ENCODE measurements at regions not wholly inside any gene's neighbourhood (a gene's known extent, or its start where the extent isn't known, plus 50 kb on each side); places are given as distances from the start of the nearest gene placed in this dataset.
A peak's percentile ranks its signal among the peaks of the same experiment; 100 is the strongest.

DNA sequence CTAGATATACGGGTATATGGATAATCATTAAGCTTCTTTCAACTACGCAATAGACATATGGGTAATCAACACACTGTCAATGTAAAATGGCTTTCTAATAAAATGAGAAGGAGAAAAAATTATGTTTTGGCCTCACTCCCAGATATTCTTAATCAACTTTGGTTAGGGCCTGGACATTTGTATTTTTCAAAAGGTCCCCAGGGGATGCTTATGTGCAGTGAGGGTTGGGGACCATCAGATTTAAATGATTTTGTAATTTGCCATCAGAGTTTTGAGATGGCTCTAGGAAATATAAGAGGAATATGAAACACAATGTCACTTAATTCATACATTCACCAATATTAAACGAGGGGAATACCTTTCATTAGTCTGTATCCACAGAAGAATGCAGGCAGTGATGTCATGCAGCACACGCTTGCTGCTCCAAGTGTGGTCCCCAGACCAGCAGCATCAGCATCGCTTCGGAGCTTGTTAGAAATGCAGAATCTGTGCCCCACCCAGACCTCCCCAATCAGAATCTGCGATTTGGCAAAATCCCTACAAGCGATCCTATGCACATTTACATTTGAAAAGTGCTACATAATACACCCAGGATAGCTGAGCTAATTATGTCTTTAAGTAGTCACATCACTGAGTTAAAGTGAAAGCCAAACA is 75.1 kb downstream of the INHBA start:
- no peaks in the 10 kb centered on the region for H3K9me3 ChIP-seq (ENCODE audit: low read length)
- peak overlapping the region; percentile 17 for H3K4me2 ChIP-seq (ENCODE audit: low read length)
- H4K20me1 ChIP-seq (ENCODE audit: insufficient read depth), result no peaks in the 10 kb centered on the region
- no peaks in the 10 kb centered on the region for H3K36me3 ChIP-seq (ENCODE audit: insufficient read depth, low read length)
- TF ChIP-seq EP300 (conservative IDR thresholded peaks at IDR 0.05; ENCODE audit: poor library complexity, severe bottlenecking) (no peak), TAF1 (IDR thresholded peaks at IDR 0.05; ENCODE audit: low read depth) (no peak), POLR2AphosphoS5 (IDR thresholded peaks at IDR 0.05) (no peak), MXI1 (conservative IDR thresholded peaks at IDR 0.05; ENCODE audit: poor library complexity, severe bottlenecking) (no peak), EZH2 (IDR thresholded peaks at IDR 0.05; ENCODE audit: borderline replicate concordance, insufficient read depth, low read length, poor library complexity, severe bottlenecking) (no peak), SMC3 (conservative IDR thresholded peaks at IDR 0.05; ENCODE audit: poor library complexity) (no peak)
- no peaks in the 10 kb centered on the region for H3K27me3 ChIP-seq (ENCODE audit: insufficient read depth, low read depth, low read length)
- no peaks in the 10 kb centered on the region for H3F3A ChIP-seq (ENCODE audit: insufficient read depth, low read length, poor library complexity, severe bottlenecking)
- no peak overlapping the region for H2AFZ ChIP-seq (ENCODE audit: low read depth, low read length)
- no peaks in the 10 kb centered on the region for H3K79me2 ChIP-seq (replicated peaks; ENCODE audit: insufficient read depth, low read length)
- H3K9ac ChIP-seq (ENCODE audit: low read length), result no peak overlapping the region
- no peak overlapping the region for H3K27ac ChIP-seq (ENCODE audit: low read length)
- no peaks in the 10 kb centered on the region for H3K9me2 ChIP-seq (ENCODE audit: insufficient read depth, low read length)
- no peak overlapping the region for H3K4me3 ChIP-seq (ENCODE audit: low read length)

DNA sequence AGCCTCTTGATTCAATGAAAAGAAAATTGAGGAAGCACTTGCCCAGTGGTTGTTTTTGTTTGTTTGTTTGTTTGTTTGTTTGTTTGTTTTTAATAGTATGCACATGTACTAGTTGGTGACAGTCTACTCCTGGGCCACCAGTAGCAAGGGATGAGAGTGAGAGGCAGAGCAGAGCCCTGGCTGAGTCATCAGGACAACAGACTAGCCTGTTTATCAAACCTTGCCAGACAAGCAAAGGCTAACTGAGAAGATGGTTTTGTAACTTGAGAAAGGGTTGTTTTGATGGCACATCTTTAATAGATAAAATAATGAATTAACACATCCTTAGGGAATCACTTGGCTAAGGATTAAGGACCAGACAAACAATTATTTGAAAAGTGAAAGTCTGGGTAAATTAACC is 78.1 kb downstream of the INHBA start:
- H3F3A ChIP-seq (ENCODE audit: insufficient read depth, low read length, poor library complexity, severe bottlenecking), result no peaks in the 10 kb centered on the region
- no peak overlapping the region for H3K4me3 ChIP-seq (ENCODE audit: low read length)
- H3K79me2 ChIP-seq (replicated peaks; ENCODE audit: insufficient read depth, low read length), result no peaks in the 10 kb centered on the region
- H3K9ac ChIP-seq (ENCODE audit: low read length), result no peak overlapping the region
- no peaks in the 10 kb centered on the region for H3K9me3 ChIP-seq (ENCODE audit: low read length)
- no peaks in the 10 kb centered on the region for H3K9me2 ChIP-seq (ENCODE audit: insufficient read depth, low read length)
- H2AFZ ChIP-seq (ENCODE audit: low read depth, low read length), result no peak overlapping the region
- no peak overlapping the region for H3K4me2 ChIP-seq (ENCODE audit: low read length)
- no peaks in the 10 kb centered on the region for H4K20me1 ChIP-seq (ENCODE audit: insufficient read depth)
- TF ChIP-seq, protein P1, sequence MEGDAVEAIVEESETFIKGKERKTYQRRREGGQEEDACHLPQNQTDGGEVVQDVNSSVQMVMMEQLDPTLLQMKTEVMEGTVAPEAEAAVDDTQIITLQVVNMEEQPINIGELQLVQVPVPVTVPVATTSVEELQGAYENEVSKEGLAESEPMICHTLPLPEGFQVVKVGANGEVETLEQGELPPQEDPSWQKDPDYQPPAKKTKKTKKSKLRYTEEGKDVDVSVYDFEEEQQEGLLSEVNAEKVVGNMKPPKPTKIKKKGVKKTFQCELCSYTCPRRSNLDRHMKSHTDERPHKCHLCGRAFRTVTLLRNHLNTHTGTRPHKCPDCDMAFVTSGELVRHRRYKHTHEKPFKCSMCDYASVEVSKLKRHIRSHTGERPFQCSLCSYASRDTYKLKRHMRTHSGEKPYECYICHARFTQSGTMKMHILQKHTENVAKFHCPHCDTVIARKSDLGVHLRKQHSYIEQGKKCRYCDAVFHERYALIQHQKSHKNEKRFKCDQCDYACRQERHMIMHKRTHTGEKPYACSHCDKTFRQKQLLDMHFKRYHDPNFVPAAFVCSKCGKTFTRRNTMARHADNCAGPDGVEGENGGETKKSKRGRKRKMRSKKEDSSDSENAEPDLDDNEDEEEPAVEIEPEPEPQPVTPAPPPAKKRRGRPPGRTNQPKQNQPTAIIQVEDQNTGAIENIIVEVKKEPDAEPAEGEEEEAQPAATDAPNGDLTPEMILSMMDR (IDR thresholded peaks at IDR 0.05; ENCODE audit: poor library complexity, severe bottlenecking), result no peak
- H3K27me3 ChIP-seq (ENCODE audit: insufficient read depth, low read depth, low read length), result no peaks in the 10 kb centered on the region
- no peak overlapping the region for H3K27ac ChIP-seq (ENCODE audit: low read length)
- no peaks in the 10 kb centered on the region for H3K36me3 ChIP-seq (ENCODE audit: insufficient read depth, low read length)

DNA sequence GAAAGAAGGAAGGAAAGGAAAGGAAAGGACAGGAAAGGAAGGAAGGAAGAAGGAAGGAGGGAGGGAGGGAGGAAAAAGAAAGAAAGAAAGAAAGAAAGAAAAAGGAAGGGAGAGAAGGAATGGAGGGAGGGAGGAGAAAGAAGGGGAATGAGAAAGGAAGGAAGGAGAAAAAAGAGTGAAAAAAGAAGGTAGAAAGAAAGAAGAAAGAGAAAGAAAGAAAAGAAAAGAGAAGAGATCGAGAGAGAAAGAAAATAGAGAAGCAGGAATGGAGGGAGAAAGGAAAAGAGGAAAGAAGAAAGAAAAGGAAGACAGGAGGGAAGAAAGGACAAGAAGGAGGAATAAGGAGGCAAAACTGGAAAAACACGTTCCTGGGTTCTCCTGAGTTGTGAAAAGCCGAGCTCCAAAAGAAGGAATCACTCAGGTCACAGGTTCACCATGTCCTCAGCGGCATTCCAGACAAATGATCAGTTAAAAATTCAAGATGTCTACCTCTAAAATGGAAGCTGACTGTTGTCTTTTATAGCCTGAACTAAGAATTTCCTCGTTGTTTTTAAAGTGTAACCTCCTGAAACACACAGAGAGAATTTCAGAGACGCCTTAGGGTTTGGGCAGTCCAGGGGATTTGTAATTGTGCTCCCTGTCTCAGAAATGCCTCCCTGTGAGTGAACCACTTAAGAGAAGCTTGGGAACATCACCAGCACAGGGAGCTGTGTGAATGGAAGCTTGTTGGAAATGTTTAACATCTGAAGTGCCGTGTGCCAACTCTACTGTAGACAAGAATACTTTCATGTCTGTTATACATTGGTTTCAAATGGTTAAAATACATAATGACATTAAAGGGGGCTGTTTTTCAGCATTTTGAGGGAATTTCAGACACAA is 80.7 kb downstream of the INHBA start:
- Histone ChIP-seq H2AFZ (ENCODE audit: low read depth, low read length) (no peak overlapping the region), H3K36me3 (ENCODE audit: insufficient read depth, low read length) (no peaks in the 10 kb centered on the region), H3F3A (ENCODE audit: insufficient read depth, low read length, poor library complexity, severe bottlenecking) (no peaks in the 10 kb centered on the region), H3K4me2 (ENCODE audit: low read length) (no peak overlapping the region), H3K79me2 (replicated peaks; ENCODE audit: insufficient read depth, low read length) (no peaks in the 10 kb centered on the region), H3K4me3 (ENCODE audit: low read length) (no peak overlapping the region), H3K27me3 (ENCODE audit: insufficient read depth, low read depth, low read length) (no peaks in the 10 kb centered on the region), H3K9me3 (ENCODE audit: low read length) (no peaks in the 10 kb centered on the region), H4K20me1 (ENCODE audit: insufficient read depth) (no peaks in the 10 kb centered on the region), H3K9me2 (ENCODE audit: insufficient read depth, low read length) (no peaks in the 10 kb centered on the region), H3K27ac (ENCODE audit: low read length) (no peak overlapping the region), H3K9ac (ENCODE audit: low read length) (no peak overlapping the region)
- no peak for TF ChIP-seq SMC3 (conservative IDR thresholded peaks at IDR 0.05; ENCODE audit: poor library complexity)
- TF ChIP-seq MXI1 (conservative IDR thresholded peaks at IDR 0.05; ENCODE audit: poor library complexity, severe bottlenecking), result no peak
- TF ChIP-seq POLR2AphosphoS5 (IDR thresholded peaks at IDR 0.05), result no peak
- TF ChIP-seq RAD21 (conservative IDR thresholded peaks at IDR 0.05), result no peak
- TF ChIP-seq, protein P1 (IDR thresholded peaks at IDR 0.05; ENCODE audit: poor library complexity, severe bottlenecking), result no peak
- no peak for TF ChIP-seq TAF1 (IDR thresholded peaks at IDR 0.05; ENCODE audit: low read depth)
- TF ChIP-seq EZH2 (IDR thresholded peaks at IDR 0.05; ENCODE audit: borderline replicate concordance, insufficient read depth, low read length, poor library complexity, severe bottlenecking), result no peak
- TF ChIP-seq EP300 (conservative IDR thresholded peaks at IDR 0.05; ENCODE audit: poor library complexity, severe bottlenecking), result no peak
- TF ChIP-seq, protein P2, sequence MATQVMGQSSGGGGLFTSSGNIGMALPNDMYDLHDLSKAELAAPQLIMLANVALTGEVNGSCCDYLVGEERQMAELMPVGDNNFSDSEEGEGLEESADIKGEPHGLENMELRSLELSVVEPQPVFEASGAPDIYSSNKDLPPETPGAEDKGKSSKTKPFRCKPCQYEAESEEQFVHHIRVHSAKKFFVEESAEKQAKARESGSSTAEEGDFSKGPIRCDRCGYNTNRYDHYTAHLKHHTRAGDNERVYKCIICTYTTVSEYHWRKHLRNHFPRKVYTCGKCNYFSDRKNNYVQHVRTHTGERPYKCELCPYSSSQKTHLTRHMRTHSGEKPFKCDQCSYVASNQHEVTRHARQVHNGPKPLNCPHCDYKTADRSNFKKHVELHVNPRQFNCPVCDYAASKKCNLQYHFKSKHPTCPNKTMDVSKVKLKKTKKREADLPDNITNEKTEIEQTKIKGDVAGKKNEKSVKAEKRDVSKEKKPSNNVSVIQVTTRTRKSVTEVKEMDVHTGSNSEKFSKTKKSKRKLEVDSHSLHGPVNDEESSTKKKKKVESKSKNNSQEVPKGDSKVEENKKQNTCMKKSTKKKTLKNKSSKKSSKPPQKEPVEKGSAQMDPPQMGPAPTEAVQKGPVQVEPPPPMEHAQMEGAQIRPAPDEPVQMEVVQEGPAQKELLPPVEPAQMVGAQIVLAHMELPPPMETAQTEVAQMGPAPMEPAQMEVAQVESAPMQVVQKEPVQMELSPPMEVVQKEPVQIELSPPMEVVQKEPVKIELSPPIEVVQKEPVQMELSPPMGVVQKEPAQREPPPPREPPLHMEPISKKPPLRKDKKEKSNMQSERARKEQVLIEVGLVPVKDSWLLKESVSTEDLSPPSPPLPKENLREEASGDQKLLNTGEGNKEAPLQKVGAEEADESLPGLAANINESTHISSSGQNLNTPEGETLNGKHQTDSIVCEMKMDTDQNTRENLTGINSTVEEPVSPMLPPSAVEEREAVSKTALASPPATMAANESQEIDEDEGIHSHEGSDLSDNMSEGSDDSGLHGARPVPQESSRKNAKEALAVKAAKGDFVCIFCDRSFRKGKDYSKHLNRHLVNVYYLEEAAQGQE (IDR thresholded peaks at IDR 0.05; ENCODE audit: borderline replicate concordance), result no peak

All from neural cell (in vitro differentiated cells).